BLaER1 treated with 17β-estradiol and CSF1 and Interleukin-3, amounts not matched to agents 10 nM and 100 nM (cell line): ENCODE measurements at regions not wholly inside any gene's neighbourhood (a gene's known extent, or its start where the extent isn't known, plus 50 kb on each side); places are given as distances from the start of the nearest gene placed in this dataset.
"Not testable (repeated sequence)": the region's sequence is repeated elsewhere in the genome, so short reads cannot be mapped to it uniquely, and the experiment has no call there.

Experiments
- H3K27ac ChIP-seq, 11 experiments: shearing (Covaris generic); formaldehyde crosslinking; 2 replicates each; pipeline ENCODE4 v1.8.1; 2022
- H3K27me3 ChIP-seq, 11 experiments: shearing (Covaris generic); formaldehyde crosslinking; 2 replicates each; pipeline ENCODE4 v1.8.1; 2022
- H3K36me3 ChIP-seq, 11 experiments: shearing (Covaris generic); formaldehyde crosslinking; 2 replicates each; pipeline ENCODE4 v1.8.1; 2022
- H3K4me1 ChIP-seq, 10 experiments: shearing (Covaris generic); formaldehyde crosslinking; 2 replicates each; pipeline ENCODE4 v1.8.1; 2022
- H3K4me2 ChIP-seq, 11 experiments: shearing (Covaris generic); formaldehyde crosslinking; 2 replicates each; pipeline ENCODE4 v1.8.1; 2022
- H3K4me3 ChIP-seq, 10 experiments: shearing (Covaris generic); formaldehyde crosslinking; 2 replicates each; pipeline ENCODE4 v1.8.1; 2022
- H3K9ac ChIP-seq, 11 experiments: shearing (Covaris generic); formaldehyde crosslinking; 2 replicates each; pipeline ENCODE4 v1.8.1; 2022
- H3K9me3 ChIP-seq, 11 experiments: shearing (Covaris generic); formaldehyde crosslinking; replicated peaks in 1 of 11; 2 replicates each; pipeline ENCODE4 v1.8.1; 2022
- H4K20me1 ChIP-seq, 11 experiments: shearing (Covaris generic); formaldehyde crosslinking; 2 replicates each; pipeline ENCODE4 v1.8.1; 2022
- Cebpa-rat ChIP-seq, 11 experiments: shearing (Covaris generic); IDR thresholded peaks; 2 replicates each; pipeline ENCODE4 v1.8.1; 2022

DNA sequence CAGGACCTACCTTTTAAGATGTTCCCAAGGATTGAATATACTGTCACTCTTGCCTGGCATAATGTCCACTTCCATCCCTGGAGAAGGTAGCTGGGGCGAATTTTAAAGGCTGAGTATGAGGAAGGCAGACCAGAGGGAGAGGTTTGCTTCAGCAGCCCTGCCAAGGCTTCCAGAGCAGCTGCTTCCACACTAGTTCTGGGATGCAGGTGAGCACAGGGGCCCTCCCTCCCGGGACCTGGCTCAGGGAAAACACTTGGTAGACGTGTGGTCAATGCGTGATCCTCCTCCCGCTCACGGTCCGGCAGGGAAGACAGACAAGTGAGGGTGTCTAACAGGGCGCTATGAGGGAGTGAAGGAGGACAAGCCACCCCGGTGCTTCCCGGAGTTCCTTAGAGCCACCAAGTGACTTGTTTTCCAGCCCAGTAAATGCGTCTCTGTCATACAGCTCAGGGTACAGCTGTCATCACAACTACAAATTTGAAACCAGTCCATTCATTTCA is 327.6 kb downstream of the ARRDC4 start:
- no peak overlapping the region for H3K4me2 ChIP-seq
- H3K27ac ChIP-seq, result no peak overlapping the region
- no peak overlapping the region for H3K4me3 ChIP-seq
- no peak for TF ChIP-seq Cebpa-rat (IDR thresholded peaks at IDR 0.05)
- no peaks in the 10 kb centered on the region for H3K36me3 ChIP-seq
- peaks cover 8 to 16% (median 10%) of the 10 kb centered on the region in 11 experiments for H3K27me3 ChIP-seq
- no peak overlapping the region for H3K9ac ChIP-seq
- H3K9me3 ChIP-seq, result peaks cover 0 to 9% (median 0%) of the 10 kb centered on the region in 11 experiments; a peak in 1 of 22 replicates
- peaks cover 3 to 13% (median 7%) of the 10 kb centered on the region in 10 experiments; a peak in 19 of 20 replicates for H3K4me1 ChIP-seq
- H4K20me1 ChIP-seq, result no peaks in the 10 kb centered on the region

DNA sequence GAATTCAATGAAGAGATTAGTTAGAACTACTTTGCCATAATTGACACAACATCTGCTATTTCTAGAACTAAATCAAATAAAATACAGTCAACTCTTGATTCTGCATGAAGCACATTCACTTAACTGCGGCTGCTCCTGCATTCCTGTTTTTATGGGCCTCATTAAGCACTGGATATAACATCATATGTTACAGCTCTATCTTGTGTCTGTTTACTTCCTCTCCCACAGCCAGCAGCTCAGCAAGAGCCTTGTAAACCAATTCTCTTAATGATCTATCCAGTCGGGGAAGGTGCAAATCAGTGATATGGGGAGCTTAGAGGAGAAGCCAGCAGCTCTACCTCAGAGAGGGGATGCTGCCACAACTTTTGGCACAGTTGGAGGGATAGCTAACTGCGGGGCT is 329.2 kb downstream of the ARRDC4 start:
- H3K27ac ChIP-seq, result no peak overlapping the region
- no peak overlapping the region for H3K4me2 ChIP-seq
- H3K9ac ChIP-seq, result no peak overlapping the region
- H3K27me3 ChIP-seq, result peaks cover 12 to 32% (median 22%) of the 10 kb centered on the region in 11 experiments
- H4K20me1 ChIP-seq, result peaks cover 0 to 7% (median 0%) of the 10 kb centered on the region in 11 experiments; a peak in 1 of 22 replicates
- peaks cover 0 to 6% (median 0%) of the 10 kb centered on the region in 10 experiments; a peak in 4 of 20 replicates for H3K4me1 ChIP-seq
- H3K4me3 ChIP-seq, result no peak overlapping the region
- no peaks in the 10 kb centered on the region for H3K36me3 ChIP-seq
- H3K9me3 ChIP-seq, result peaks cover 0 to 9% (median 0%) of the 10 kb centered on the region in 11 experiments; a peak in 1 of 22 replicates
- TF ChIP-seq Cebpa-rat (IDR thresholded peaks at IDR 0.05), result no peak

GRCh38 chr15:98292442-98293240 is 332.1 kb downstream of the ARRDC4 start:
- Histone ChIP-seq H3K4me1 (peaks cover 0 to 6% (median 0%) of the 10 kb centered on the region in 10 experiments; a peak in 4 of 20 replicates), H3K9me3 (peaks cover 0 to 8% (median 0%) of the 10 kb centered on the region in 11 experiments; a peak in 1 of 22 replicates), H3K36me3 (no peaks in the 10 kb centered on the region), H3K9ac (no peak overlapping the region), H3K4me3 (no peak overlapping the region), H3K4me2 (peak overlapping the region; percentile 30 to 61 (median 45); a peak in 20 of 22 replicates), H3K27me3 (peaks cover 12 to 32% (median 22%) of the 10 kb centered on the region in 11 experiments), H4K20me1 (peaks cover 0 to 7% (median 0%) of the 10 kb centered on the region in 11 experiments; a peak in 1 of 22 replicates), H3K27ac (no peak overlapping the region)
- TF ChIP-seq Cebpa-rat (IDR thresholded peaks at IDR 0.05), result no peak

DNA sequence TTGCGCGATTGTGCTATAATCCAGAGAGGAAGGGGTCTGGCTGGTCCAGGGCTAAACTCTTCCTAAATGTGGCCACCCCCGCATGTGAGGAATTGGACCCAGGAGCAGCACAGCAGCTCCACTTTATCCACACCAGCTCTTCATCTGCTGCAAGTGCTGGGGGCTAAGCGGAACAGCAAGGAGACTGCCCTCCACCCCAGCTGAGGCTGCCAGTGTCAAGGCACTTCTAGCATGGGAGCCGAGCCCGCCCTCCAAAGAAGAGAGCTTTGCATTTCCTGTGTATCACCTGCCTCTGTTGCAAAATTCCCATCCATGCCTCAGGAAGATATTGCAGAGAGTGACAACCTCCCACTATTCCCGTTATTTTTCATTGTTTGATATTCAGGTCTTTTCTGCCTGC is 333.6 kb downstream of the ARRDC4 start:
- Histone ChIP-seq H3K27me3 (peaks cover 12 to 32% (median 22%) of the 10 kb centered on the region in 11 experiments), H3K9me3 (no peaks in the 10 kb centered on the region), H3K36me3 (no peaks in the 10 kb centered on the region), H3K9ac (no peak overlapping the region), H4K20me1 (peaks cover 0 to 7% (median 0%) of the 10 kb centered on the region in 11 experiments; a peak in 1 of 22 replicates), H3K27ac (no peak overlapping the region), H3K4me1 (peaks cover 0 to 6% (median 0%) of the 10 kb centered on the region in 10 experiments; a peak in 4 of 20 replicates), H3K4me2 (no peak overlapping the region), H3K4me3 (no peak overlapping the region)
- TF ChIP-seq Cebpa-rat (IDR thresholded peaks at IDR 0.05), result no peak

DNA sequence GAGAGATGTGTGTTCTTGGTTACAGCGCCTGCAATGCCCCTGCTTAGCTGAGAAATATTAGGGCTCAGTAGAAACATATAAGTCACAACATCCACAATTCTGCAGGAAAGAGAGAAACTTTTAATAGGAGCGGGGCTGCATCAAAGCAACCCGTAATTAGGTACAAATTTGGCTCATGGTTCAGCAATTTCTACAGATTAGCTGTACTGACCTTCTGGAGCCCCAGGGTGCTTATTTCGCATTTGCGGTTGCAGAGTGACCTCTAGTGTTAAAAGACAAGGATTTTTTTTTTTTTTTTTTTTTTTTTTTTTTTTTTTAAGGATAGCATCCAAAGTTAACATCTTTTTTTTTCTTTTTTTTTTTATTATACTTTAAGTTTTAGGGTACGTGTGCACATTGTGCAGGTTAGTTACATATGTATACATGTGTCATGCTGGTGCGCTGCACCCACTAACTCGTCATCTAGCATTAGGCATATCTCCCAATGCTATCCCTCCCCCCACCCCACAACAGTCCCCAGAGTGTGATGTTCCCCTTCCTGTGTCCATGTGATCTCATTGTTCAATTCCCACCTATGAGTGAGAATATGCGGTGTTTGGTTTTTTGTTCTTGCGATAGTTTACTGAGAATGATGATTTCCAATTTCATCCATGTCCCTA is 334.7 kb downstream of the ARRDC4 start:
- not testable (repeated sequence) for H3K9me3 ChIP-seq, H3K4me2 ChIP-seq, H3K36me3 ChIP-seq, H4K20me1 ChIP-seq, H3K4me1 ChIP-seq, H3K27ac ChIP-seq, H3K4me3 ChIP-seq, H3K9ac ChIP-seq
- peaks cover 12 to 32% (median 22%) of the 10 kb centered on the region in 11 experiments for H3K27me3 ChIP-seq

- H3K36me3 ChIP-seq, result no peaks in the 10 kb centered on the region
- no peak overlapping the region for H3K9ac ChIP-seq
- peaks cover 0 to 6% (median 0%) of the 10 kb centered on the region in 10 experiments; a peak in 4 of 20 replicates for H3K4me1 ChIP-seq
- H4K20me1 ChIP-seq, result peaks cover 0 to 7% (median 0%) of the 10 kb centered on the region in 11 experiments; a peak in 1 of 22 replicates
- no peak overlapping the region for H3K4me2 ChIP-seq
- H3K27me3 ChIP-seq, result peaks cover 12 to 31% (median 22%) of the 10 kb centered on the region in 11 experiments
- H3K9me3 ChIP-seq, result no peaks in the 10 kb centered on the region
- no peak overlapping the region for H3K27ac ChIP-seq
- no peak for TF ChIP-seq Cebpa-rat (IDR thresholded peaks at IDR 0.05)
- no peak overlapping the region for H3K4me3 ChIP-seq
Measured at GRCh38 chr15:98296653-98297052, 336.1 kb downstream of the ARRDC4 start.

- no peak overlapping the region for H3K4me3 ChIP-seq
- H3K4me1 ChIP-seq, result peaks cover 0 to 8% (median 6%) of the 10 kb centered on the region in 10 experiments; a peak in 13 of 20 replicates
- H4K20me1 ChIP-seq, result no peaks in the 10 kb centered on the region
- H3K9me3 ChIP-seq, result peaks cover 0 to 23% (median 9%) of the 10 kb centered on the region in 11 experiments; a peak in 9 of 22 replicates
- no peak overlapping the region for H3K4me2 ChIP-seq
- no peak for TF ChIP-seq Cebpa-rat (IDR thresholded peaks at IDR 0.05)
- peaks cover 0 to 7% (median 0%) of the 10 kb centered on the region in 11 experiments; a peak in 1 of 22 replicates for H3K27me3 ChIP-seq
- H3K9ac ChIP-seq, result no peak overlapping the region
- H3K36me3 ChIP-seq, result no peaks in the 10 kb centered on the region
- H3K27ac ChIP-seq, result no peak overlapping the region
Measured at GRCh38 chr15:98304371-98304770, 343.9 kb downstream of the ARRDC4 start.

GRCh38 chr15:98308117-98308516 is 340.2 kb upstream of the IGF1R start:
- peaks cover 0 to 7% (median 0%) of the 10 kb centered on the region in 11 experiments; a peak in 1 of 22 replicates for H3K27me3 ChIP-seq
- H3K4me3 ChIP-seq, result no peak overlapping the region
- no peaks in the 10 kb centered on the region for H3K36me3 ChIP-seq
- no peaks in the 10 kb centered on the region for H4K20me1 ChIP-seq
- no peak for TF ChIP-seq Cebpa-rat (IDR thresholded peaks at IDR 0.05)
- H3K27ac ChIP-seq, result no peak overlapping the region
- H3K9me3 ChIP-seq, result peaks cover 0 to 19% (median 9%) of the 10 kb centered on the region in 11 experiments; a peak in 10 of 22 replicates
- no peak overlapping the region for H3K4me2 ChIP-seq
- peaks cover 0 to 8% (median 6%) of the 10 kb centered on the region in 10 experiments; a peak in 13 of 20 replicates for H3K4me1 ChIP-seq
- H3K9ac ChIP-seq, result no peak overlapping the region
